Germinal center (tissue), 1 donor: ENCODE measurements at regions not wholly inside any gene's neighbourhood (a gene's known extent, or its start where the extent isn't known, plus 50 kb on each side); places are given as distances from the start of the nearest gene placed in this dataset.

Experiments used
- DNase-seq: peaks from one replicate; pipeline ENCODE4 v3.0.0; 2012; ENCODE audit warnings: mixed read lengths, low spot score

GRCh38 chr17:33352526-33352925 lies 59.4 kb upstream of the ASIC2 start:
- no peak for DNase-seq

GRCh38 chr17:33356266-33356665 lies 63.2 kb upstream of the ASIC2 start:
- no peak for DNase-seq

- no peak for DNase-seq
Observed at GRCh38 chr17:33363475-33363874, 70.4 kb upstream of the ASIC2 start.

- no peak for DNase-seq
Observed at GRCh38 chr17:33366960-33367359, 73.9 kb upstream of the ASIC2 start.

GRCh38 chr17:33369149-33369548 lies 76.1 kb upstream of the ASIC2 start:
- DNase-seq = no peak

GRCh38 chr17:33369876-33370275 lies 76.8 kb upstream of the ASIC2 start:
- no peak for DNase-seq

- DNase-seq = no peak
Observed at GRCh38 chr17:33370401-33370800, 77.3 kb upstream of the ASIC2 start.

GRCh38 chr17:33371377-33371776 lies 78.3 kb upstream of the ASIC2 start:
- no peak for DNase-seq

- no peak for DNase-seq
Observed at GRCh38 chr17:33373273-33373672, 80.2 kb upstream of the ASIC2 start.

- DNase-seq = no peak
Observed at GRCh38 chr17:33375103-33375502, 82.0 kb upstream of the ASIC2 start.

- no peak for DNase-seq
Observed at GRCh38 chr17:33375783-33376182, 82.7 kb upstream of the ASIC2 start.

GRCh38 chr17:33377837-33378595 lies 84.9 kb upstream of the ASIC2 start:
- no peak for DNase-seq

GRCh38 chr17:33381201-33381600 lies 88.1 kb upstream of the ASIC2 start:
- DNase-seq = no peak

GRCh38 chr17:33383488-33384023 lies 90.5 kb upstream of the ASIC2 start:
- no peak for DNase-seq

GRCh38 chr17:33385133-33385532 lies 92.0 kb upstream of the ASIC2 start:
- DNase-seq = no peak

GRCh38 chr17:33385713-33386112 lies 92.6 kb upstream of the ASIC2 start:
- DNase-seq = no peak

GRCh38 chr17:33387406-33387805 lies 94.3 kb upstream of the ASIC2 start:
- DNase-seq = no peak

GRCh38 chr17:33389504-33390135 lies 96.5 kb upstream of the ASIC2 start:
- no peak for DNase-seq

- no peak for DNase-seq
Observed at GRCh38 chr17:33390479-33391176, 97.5 kb upstream of the ASIC2 start.

GRCh38 chr17:33396818-33397217 lies 103.7 kb upstream of the ASIC2 start:
- DNase-seq = no peak

GRCh38 chr17:33398386-33398785 lies 105.3 kb upstream of the ASIC2 start:
- no peak for DNase-seq

GRCh38 chr17:33401249-33401648 lies 108.2 kb upstream of the ASIC2 start:
- no peak for DNase-seq

- DNase-seq = no peak
Observed at GRCh38 chr17:33403194-33403593, 110.1 kb upstream of the ASIC2 start.
